ENCODE measurements at regions not wholly inside any gene's neighbourhood (a gene's known extent, or its start where the extent isn't known, plus 50 kb on each side); places are given as distances from the start of the nearest gene placed in this dataset.
"Not testable (repeated sequence)": the region's sequence is repeated elsewhere in the genome, so short reads cannot be mapped to it uniquely, and the experiment has no call there.

DNA sequence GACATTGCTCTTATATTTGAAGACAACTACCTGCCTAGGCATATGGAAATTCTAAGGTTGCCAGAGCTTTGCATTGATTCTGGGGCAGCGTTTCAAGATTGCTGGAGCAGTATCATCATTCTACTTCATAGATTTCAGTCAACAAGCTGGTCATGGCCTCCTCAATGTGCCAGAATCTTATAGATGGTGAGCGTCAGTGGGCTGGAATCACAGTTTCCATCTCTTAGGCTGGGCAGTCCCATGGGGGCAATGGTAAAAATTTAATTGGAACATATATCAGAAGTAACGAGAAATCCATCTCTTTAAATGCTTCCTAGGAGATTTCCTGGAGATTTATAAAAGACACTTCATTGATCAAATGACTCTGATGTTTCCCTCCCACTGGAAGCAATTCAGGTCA, 258.3 kb downstream of the SV2B start:
- no peak overlapping the region for H3K4me3 ChIP-seq (ENCODE audit: low read depth in 1 of 3, low read length in 3 of 3)
- H3K9me3 ChIP-seq (ENCODE audit: control insufficient read depth in 4 of 4, low read length in 3 of 4) = no peaks in the 10 kb centered on the region
- no peaks in the 10 kb centered on the region for H3K36me3 ChIP-seq (ENCODE audit: control insufficient read depth in 4 of 4, insufficient read depth in 3 of 4, low read depth in 1 of 4, low read length in 3 of 4)
- no peaks in the 10 kb centered on the region for H3K4me1 ChIP-seq (ENCODE audit: control insufficient read depth in 4 of 4, insufficient read depth in 4 of 4, low read length in 3 of 4)
- WGBS = 82% methylated on average over 3 of the region's 3 CpGs
- DNase-seq (ENCODE audit: low spot score) = no peak
- H3K27me3 ChIP-seq (ENCODE audit: control insufficient read depth in 4 of 4, insufficient read depth in 4 of 4, low read length in 3 of 4) = no peaks in the 10 kb centered on the region
- H3K9ac ChIP-seq (ENCODE audit: low read depth in 1 of 2, low read length in 2 of 2) = no peak overlapping the region
- TF ChIP-seq, protein P1, sequence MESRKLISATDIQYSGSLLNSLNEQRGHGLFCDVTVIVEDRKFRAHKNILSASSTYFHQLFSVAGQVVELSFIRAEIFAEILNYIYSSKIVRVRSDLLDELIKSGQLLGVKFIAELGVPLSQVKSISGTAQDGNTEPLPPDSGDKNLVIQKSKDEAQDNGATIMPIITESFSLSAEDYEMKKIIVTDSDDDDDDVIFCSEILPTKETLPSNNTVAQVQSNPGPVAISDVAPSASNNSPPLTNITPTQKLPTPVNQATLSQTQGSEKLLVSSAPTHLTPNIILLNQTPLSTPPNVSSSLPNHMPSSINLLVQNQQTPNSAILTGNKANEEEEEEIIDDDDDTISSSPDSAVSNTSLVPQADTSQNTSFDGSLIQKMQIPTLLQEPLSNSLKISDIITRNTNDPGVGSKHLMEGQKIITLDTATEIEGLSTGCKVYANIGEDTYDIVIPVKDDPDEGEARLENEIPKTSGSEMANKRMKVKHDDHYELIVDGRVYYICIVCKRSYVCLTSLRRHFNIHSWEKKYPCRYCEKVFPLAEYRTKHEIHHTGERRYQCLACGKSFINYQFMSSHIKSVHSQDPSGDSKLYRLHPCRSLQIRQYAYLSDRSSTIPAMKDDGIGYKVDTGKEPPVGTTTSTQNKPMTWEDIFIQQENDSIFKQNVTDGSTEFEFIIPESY (IDR thresholded peaks at IDR 0.05) = no peak
- TF ChIP-seq FOXA1 (IDR thresholded peaks at IDR 0.05) (no peak), YY1 (IDR thresholded peaks at IDR 0.05) (no peak), HNF4A (conservative IDR thresholded peaks at IDR 0.05) (no peak), JUND (IDR thresholded peaks at IDR 0.05) (no peak), RXRA (IDR thresholded peaks at IDR 0.05) (no peak), FOXA2 (IDR thresholded peaks at IDR 0.05) (no peak), NR2F2 (IDR thresholded peaks at IDR 0.05) (no peak), SP1 (IDR thresholded peaks at IDR 0.05) (no peak), RAD21 (IDR thresholded peaks at IDR 0.05) (no peak), GABPA (IDR thresholded peaks at IDR 0.05 in 1 of 2, conservative IDR thresholded peaks at IDR 0.05 in 1 of 2) (no peak), HNF4G (IDR thresholded peaks at IDR 0.05) (no peak), TAF1 (conservative IDR thresholded peaks at IDR 0.05) (no peak), EGR1 (IDR thresholded peaks at IDR 0.05; ENCODE audit: low read depth in 2 of 2) (no peak)
- TF ChIP-seq, protein P2, sequence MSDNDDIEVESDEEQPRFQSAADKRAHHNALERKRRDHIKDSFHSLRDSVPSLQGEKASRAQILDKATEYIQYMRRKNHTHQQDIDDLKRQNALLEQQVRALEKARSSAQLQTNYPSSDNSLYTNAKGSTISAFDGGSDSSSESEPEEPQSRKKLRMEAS (IDR thresholded peaks at IDR 0.05) = no peak
- TF ChIP-seq, protein P3, sequence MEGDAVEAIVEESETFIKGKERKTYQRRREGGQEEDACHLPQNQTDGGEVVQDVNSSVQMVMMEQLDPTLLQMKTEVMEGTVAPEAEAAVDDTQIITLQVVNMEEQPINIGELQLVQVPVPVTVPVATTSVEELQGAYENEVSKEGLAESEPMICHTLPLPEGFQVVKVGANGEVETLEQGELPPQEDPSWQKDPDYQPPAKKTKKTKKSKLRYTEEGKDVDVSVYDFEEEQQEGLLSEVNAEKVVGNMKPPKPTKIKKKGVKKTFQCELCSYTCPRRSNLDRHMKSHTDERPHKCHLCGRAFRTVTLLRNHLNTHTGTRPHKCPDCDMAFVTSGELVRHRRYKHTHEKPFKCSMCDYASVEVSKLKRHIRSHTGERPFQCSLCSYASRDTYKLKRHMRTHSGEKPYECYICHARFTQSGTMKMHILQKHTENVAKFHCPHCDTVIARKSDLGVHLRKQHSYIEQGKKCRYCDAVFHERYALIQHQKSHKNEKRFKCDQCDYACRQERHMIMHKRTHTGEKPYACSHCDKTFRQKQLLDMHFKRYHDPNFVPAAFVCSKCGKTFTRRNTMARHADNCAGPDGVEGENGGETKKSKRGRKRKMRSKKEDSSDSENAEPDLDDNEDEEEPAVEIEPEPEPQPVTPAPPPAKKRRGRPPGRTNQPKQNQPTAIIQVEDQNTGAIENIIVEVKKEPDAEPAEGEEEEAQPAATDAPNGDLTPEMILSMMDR (IDR thresholded peaks at IDR 0.05; ENCODE audit: low read depth, low read length, missing input control) = no peak
- TF ChIP-seq, protein P4, sequence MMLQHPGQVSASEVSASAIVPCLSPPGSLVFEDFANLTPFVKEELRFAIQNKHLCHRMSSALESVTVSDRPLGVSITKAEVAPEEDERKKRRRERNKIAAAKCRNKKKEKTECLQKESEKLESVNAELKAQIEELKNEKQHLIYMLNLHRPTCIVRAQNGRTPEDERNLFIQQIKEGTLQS (IDR thresholded peaks at IDR 0.05) = no peak
- TF ChIP-seq, protein P5, sequence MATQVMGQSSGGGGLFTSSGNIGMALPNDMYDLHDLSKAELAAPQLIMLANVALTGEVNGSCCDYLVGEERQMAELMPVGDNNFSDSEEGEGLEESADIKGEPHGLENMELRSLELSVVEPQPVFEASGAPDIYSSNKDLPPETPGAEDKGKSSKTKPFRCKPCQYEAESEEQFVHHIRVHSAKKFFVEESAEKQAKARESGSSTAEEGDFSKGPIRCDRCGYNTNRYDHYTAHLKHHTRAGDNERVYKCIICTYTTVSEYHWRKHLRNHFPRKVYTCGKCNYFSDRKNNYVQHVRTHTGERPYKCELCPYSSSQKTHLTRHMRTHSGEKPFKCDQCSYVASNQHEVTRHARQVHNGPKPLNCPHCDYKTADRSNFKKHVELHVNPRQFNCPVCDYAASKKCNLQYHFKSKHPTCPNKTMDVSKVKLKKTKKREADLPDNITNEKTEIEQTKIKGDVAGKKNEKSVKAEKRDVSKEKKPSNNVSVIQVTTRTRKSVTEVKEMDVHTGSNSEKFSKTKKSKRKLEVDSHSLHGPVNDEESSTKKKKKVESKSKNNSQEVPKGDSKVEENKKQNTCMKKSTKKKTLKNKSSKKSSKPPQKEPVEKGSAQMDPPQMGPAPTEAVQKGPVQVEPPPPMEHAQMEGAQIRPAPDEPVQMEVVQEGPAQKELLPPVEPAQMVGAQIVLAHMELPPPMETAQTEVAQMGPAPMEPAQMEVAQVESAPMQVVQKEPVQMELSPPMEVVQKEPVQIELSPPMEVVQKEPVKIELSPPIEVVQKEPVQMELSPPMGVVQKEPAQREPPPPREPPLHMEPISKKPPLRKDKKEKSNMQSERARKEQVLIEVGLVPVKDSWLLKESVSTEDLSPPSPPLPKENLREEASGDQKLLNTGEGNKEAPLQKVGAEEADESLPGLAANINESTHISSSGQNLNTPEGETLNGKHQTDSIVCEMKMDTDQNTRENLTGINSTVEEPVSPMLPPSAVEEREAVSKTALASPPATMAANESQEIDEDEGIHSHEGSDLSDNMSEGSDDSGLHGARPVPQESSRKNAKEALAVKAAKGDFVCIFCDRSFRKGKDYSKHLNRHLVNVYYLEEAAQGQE (IDR thresholded peaks at IDR 0.05) = no peak
- H3K27ac ChIP-seq (ENCODE audit: low read depth in 1 of 2, low read length in 2 of 2) = no peak overlapping the region

DNA sequence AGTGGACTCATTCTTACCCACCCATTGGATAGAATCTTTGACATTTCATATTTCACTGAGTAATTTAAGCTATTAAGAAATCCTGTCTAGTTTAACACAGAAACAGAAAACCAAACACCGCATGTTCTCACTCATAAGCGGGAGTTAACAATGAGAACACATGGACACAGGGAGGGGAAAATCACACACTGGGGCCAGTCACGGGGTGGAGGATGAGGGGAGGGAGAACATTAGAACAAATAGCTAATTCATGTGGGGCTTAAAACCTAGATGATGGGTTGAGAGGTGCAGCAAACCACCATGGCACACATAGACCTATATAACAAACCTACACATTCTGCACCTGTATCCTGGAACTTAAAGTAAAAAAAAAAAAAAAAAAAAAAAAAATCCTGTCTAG, 261.6 kb downstream of the SV2B start:
- DNase-seq (ENCODE audit: low spot score); H3K27ac ChIP-seq (ENCODE audit: low read depth in 1 of 2, low read length in 2 of 2); H3K4me3 ChIP-seq (ENCODE audit: low read depth in 1 of 3, low read length in 3 of 3); H3K27me3 ChIP-seq (ENCODE audit: control insufficient read depth in 4 of 4, insufficient read depth in 4 of 4, low read length in 3 of 4); H3K9me3 ChIP-seq (ENCODE audit: control insufficient read depth in 4 of 4, low read length in 3 of 4); H3K9ac ChIP-seq (ENCODE audit: low read depth in 1 of 2, low read length in 2 of 2); H3K4me1 ChIP-seq (ENCODE audit: control insufficient read depth in 4 of 4, insufficient read depth in 4 of 4, low read length in 3 of 4); H3K36me3 ChIP-seq (ENCODE audit: control insufficient read depth in 4 of 4, insufficient read depth in 3 of 4, low read depth in 1 of 4, low read length in 3 of 4): not testable (repeated sequence)
- WGBS = 83% methylated on average over 3 of the region's 3 CpGs
